ENCODE measurements at regions not wholly inside any gene's neighbourhood (a gene's known extent, or its start where the extent isn't known, plus 50 kb on each side); places are given as distances from the start of the nearest gene placed in this dataset.
A peak's percentile ranks its signal among the peaks of the same experiment; 100 is the strongest.

- CTCF ChIA-PET = interaction anchor here (1.1 to 2.3 kb wide), 4 partner anchors 12 to 51 kb away, joined by 4 to 19 read pairs (median 6); a partner anchor contains a TSS
- Mint-ChIP-seq H3K27me3 (peaks cover 5% of the 10 kb centered on the region), H3K4me1 (ENCODE audit: low read depth) (peaks cover 16% of the 10 kb centered on the region), H3K27ac (peak overlapping the region; percentile 96), H3K4me3 (peak overlapping the region; percentile 92), H3K36me3 (peaks cover 12% of the 10 kb centered on the region), H3K9me3 (peaks cover 16% of the 10 kb centered on the region)
- intact Hi-C loops (cut with micrococcal nuclease) = loop anchor here (1.0 to 5.0 kb wide), 11 partner anchors 12 to 847 kb away; a partner anchor contains a TSS
- DNase-seq = peak; percentile 98
- POLR2A ChIA-PET = interaction anchor here (0.6 to 5.0 kb wide), 26 partner anchors 9 to 1587 kb away, joined by 3 to 159 read pairs (median 4); partner anchors contain the start of gene HMGN4
These were observed 79.6 kb upstream of the BTN3A2 start for GRCh38 chr6:26285143-26286134.

GRCh38 chr6:26286168-26286877, 78.7 kb upstream of the BTN3A2 start:
- POLR2A ChIA-PET = interaction anchor here (0.9 to 5.0 kb wide), 16 partner anchors 14 to 1586 kb away, joined by 3 to 159 read pairs (median 12); partner anchors contain the start of gene HMGN4
- intact Hi-C loops (cut with micrococcal nuclease) = loop anchor here (5.0 kb wide), 1 partner anchor 846 kb away; a partner anchor contains a TSS
- Mint-ChIP-seq H3K4me3 (peak overlapping the region; percentile 92), H3K4me1 (ENCODE audit: low read depth) (peaks cover 16% of the 10 kb centered on the region), H3K27me3 (peaks cover 5% of the 10 kb centered on the region), H3K36me3 (peaks cover 12% of the 10 kb centered on the region), H3K27ac (peak overlapping the region; percentile 96), H3K9me3 (peaks cover 16% of the 10 kb centered on the region)
- DNase-seq = peak; percentile 86
- CTCF ChIA-PET = interaction anchor here (2.3 kb wide), 1 partner anchor 13 kb away, joined by 19 read pairs; a partner anchor contains a TSS

GRCh38 chr6:26288155-26288554, 76.8 kb upstream of the BTN3A2 start:
- ChIA-PET POLR2A (no interaction called here), CTCF (interaction anchor here (1.0 kb wide), 1 partner anchor 53 kb away, joined by 5 read pairs; no protein-coding TSS in a partner anchor)
- no peak overlapping the region for H3K4me3 Mint-ChIP-seq
- DNase-seq = no peak
- intact Hi-C loops (cut with micrococcal nuclease) = loop anchor here (5.0 kb wide), 1 partner anchor 844 kb away; a partner anchor contains a TSS
- peaks cover 16% of the 10 kb centered on the region for H3K4me1 Mint-ChIP-seq (ENCODE audit: low read depth)
- H3K9me3 Mint-ChIP-seq = peaks cover 16% of the 10 kb centered on the region
- no peak overlapping the region for H3K27ac Mint-ChIP-seq
- H3K36me3 Mint-ChIP-seq = peaks cover 12% of the 10 kb centered on the region
- H3K27me3 Mint-ChIP-seq = peaks cover 5% of the 10 kb centered on the region

GRCh38 chr6:26290941-26291340, 74.1 kb upstream of the BTN3A2 start:
- H3K36me3 Mint-ChIP-seq = peaks cover 5% of the 10 kb centered on the region
- DNase-seq = no peak
- peaks cover 16% of the 10 kb centered on the region for H3K9me3 Mint-ChIP-seq
- POLR2A ChIA-PET = no interaction called here
- H3K4me3 Mint-ChIP-seq = no peak overlapping the region
- peaks cover 3% of the 10 kb centered on the region for H3K27me3 Mint-ChIP-seq
- CTCF ChIA-PET = interaction anchor here (0.9 kb wide), 1 partner anchor 32 kb away, joined by 3 read pairs; no protein-coding TSS in a partner anchor
- intact Hi-C loops (cut with micrococcal nuclease) = no loop called here
- H3K27ac Mint-ChIP-seq = no peak overlapping the region
- H3K4me1 Mint-ChIP-seq (ENCODE audit: low read depth) = peaks cover 12% of the 10 kb centered on the region

DNA sequence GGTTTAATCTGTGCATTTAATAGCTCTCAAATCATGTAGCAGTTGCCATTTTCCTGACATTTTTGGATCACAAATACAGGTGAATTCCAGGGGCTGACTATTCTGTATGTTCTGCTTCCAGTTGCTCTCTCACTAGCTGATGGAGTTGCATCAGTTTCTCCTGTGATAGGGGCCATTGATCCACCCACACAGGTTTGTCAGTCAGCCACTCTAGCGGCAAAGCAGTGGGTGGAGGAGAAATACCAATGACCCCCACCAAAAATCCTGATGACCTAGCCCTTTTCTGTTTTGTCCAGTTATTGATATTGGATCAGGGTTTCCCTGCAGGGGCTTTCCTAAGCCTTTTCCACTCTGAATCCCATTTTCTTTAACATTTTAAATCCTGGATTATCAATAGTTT, 72.3 kb upstream of the BTN3A2 start:
- CTCF ChIA-PET = interaction anchor here (1.0 kb wide), 1 partner anchor 11 kb away, joined by 3 read pairs; no protein-coding TSS in a partner anchor

DNA sequence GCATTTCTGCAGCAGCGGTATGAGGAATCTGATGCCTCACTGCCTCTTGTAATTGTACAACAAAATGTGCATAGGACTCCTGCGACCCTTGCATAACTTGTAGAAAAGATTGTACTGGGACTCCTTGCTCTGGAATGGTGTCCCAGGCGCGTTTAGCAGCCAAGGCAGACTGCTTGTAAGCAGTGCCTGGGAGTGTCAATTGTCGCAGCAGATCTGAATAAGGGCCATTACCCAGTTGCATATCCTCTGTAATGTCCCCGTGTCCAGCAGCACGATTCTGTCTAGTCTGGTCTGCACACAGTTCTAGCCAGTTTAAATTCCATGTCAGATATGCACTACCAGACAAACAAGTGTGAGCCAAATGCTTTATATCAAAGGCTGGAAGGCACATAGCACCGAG, 70.7 kb upstream of the BTN3A2 start:
- CTCF ChIA-PET = no interaction called here
- no peak overlapping the region for H3K4me3 Mint-ChIP-seq

More for the DNA sequence above, 72.3 kb upstream of the BTN3A2 start:
- intact Hi-C loops (cut with micrococcal nuclease) = no loop called here
- Mint-ChIP-seq H3K4me1 (ENCODE audit: low read depth) (peaks cover 7% of the 10 kb centered on the region), H3K27me3 (no peaks in the 10 kb centered on the region), H3K36me3 (no peaks in the 10 kb centered on the region), H3K4me3 (no peak overlapping the region), H3K9me3 (peaks cover 11% of the 10 kb centered on the region), H3K27ac (no peak overlapping the region)
- DNase-seq = no peak
- POLR2A ChIA-PET = no interaction called here

DNA sequence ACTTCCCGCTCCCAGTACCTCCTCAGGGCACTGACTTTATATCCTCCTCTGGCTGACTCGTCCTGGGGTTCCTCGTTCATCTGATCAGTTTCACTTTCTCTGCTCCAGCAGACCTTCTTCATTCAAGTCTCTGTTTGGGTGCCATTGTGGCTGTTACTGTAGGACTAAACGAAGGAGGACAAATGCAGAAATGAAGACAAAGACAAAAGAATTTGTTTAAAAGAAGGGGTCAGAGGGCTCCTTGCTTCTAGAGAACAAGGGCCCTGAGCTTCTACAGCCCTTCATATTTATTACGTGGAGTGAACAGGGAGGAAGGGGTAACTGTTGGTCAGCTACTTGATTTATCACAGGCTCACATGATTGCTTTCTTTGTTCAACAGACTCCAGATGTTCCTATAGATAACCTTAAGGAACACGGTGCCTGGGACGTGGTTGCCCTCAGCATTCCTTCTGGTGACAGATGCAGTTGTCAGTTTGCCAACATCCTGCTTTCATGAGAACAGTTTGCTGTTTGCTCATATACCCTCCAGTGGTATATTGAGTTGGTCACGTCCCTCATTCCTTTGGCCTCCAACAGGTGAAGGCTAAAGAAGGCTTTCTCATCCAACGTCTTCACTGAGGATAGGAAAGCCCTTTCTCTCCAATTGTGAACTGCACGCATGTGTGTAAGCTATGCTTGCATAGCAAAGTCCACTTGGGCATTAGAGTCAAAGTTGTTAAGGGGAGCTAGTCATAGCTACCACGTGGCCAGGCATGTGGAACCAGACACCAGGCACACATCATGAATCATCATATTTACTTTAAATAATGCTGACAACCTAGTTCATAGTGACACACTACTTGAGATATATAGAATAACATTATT, 69.1 kb upstream of the BTN3A2 start:
- Mint-ChIP-seq H3K4me1 (ENCODE audit: low read depth) (peaks cover 11% of the 10 kb centered on the region), H3K9me3 (no peaks in the 10 kb centered on the region), H3K27me3 (no peaks in the 10 kb centered on the region), H3K36me3 (no peaks in the 10 kb centered on the region), H3K27ac (no peak overlapping the region), H3K4me3 (no peak overlapping the region)
- DNase-seq = no peak
- ChIA-PET CTCF (no interaction called here), POLR2A (no interaction called here)
- intact Hi-C loops (cut with micrococcal nuclease) = no loop called here

More for the DNA sequence above, 70.7 kb upstream of the BTN3A2 start:
- H3K4me1 Mint-ChIP-seq (ENCODE audit: low read depth) = peaks cover 7% of the 10 kb centered on the region
- no peaks in the 10 kb centered on the region for H3K27me3 Mint-ChIP-seq
- intact Hi-C loops (cut with micrococcal nuclease) = no loop called here
- POLR2A ChIA-PET = no interaction called here
- no peaks in the 10 kb centered on the region for H3K36me3 Mint-ChIP-seq
- H3K27ac Mint-ChIP-seq = no peak overlapping the region
- no peak for DNase-seq
- H3K9me3 Mint-ChIP-seq = no peaks in the 10 kb centered on the region

DNA sequence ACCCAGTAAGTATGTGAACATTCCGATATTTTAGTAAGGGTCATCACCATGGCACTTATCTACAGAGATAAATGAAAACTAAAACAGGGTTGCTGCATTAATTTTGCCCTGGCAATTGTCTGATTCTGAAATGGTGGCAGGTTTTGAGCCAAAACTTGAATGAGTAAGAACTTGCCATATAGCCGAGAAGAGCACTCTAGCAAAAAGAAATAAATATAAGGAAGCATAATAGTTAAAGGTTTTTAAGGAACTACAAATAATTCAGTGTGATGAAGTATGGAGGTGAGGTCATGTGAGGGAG, 68.5 kb upstream of the BTN3A2 start:
- H3K4me1 Mint-ChIP-seq (ENCODE audit: low read depth) = peaks cover 14% of the 10 kb centered on the region

GRCh38 chr6:26296857-26297648, 67.9 kb upstream of the BTN3A2 start:
- intact Hi-C loops (cut with micrococcal nuclease) = no loop called here
- POLR2A ChIA-PET = no interaction called here
- H3K36me3 Mint-ChIP-seq = no peaks in the 10 kb centered on the region
- peaks cover 18% of the 10 kb centered on the region for H3K4me1 Mint-ChIP-seq (ENCODE audit: low read depth)
- H3K9me3 Mint-ChIP-seq = no peaks in the 10 kb centered on the region
- CTCF ChIA-PET = no interaction called here
- no peak overlapping the region for H3K4me3 Mint-ChIP-seq
- no peaks in the 10 kb centered on the region for H3K27me3 Mint-ChIP-seq
- DNase-seq = no peak
- no peak overlapping the region for H3K27ac Mint-ChIP-seq

More for the DNA sequence above, 68.5 kb upstream of the BTN3A2 start:
- Mint-ChIP-seq H3K4me3 (no peak overlapping the region), H3K27me3 (no peaks in the 10 kb centered on the region), H3K36me3 (no peaks in the 10 kb centered on the region), H3K9me3 (no peaks in the 10 kb centered on the region), H3K27ac (no peak overlapping the region)
- POLR2A ChIA-PET = no interaction called here
- CTCF ChIA-PET = no interaction called here
- intact Hi-C loops (cut with micrococcal nuclease) = no loop called here
- DNase-seq = no peak

DNA sequence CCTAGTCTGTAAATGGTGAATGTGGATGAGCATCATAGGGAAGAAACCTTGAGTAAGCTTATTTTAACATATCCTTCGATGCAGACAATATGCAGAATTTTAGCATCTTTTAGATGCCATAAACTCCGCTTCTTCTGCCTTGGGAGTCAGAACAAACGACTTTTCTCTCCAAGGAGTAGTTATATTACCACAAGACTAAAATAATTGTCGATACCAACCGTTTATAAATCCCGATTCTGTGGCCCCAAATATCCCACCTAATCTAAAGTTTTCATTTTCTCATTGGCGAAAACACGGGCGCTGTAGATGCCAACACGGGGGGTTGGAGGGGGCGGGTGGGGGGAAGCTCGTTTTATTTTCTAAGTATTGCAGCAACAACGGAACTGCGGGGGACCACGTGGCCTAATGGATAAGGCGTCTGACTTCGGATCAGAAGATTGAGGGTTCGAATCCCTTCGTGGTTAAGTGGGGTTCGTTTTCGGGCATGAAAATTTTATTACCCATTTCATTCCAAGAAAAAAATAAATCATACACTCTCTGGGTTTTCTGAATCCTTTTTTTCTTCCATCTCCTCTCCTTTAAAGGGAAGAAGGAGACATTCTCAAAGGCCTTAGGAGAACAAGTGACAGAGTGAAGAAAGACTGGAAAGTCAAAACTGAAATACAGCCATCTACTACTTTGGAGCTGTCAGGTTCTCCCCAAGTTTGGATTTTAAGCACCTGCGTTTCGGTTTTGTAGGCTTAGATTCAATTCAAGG, 65.5 kb upstream of the BTN3A2 start:
- ChIA-PET POLR2A (no interaction called here), CTCF (no interaction called here)
- no peaks in the 10 kb centered on the region for H3K9me3 Mint-ChIP-seq
- no peaks in the 10 kb centered on the region for H3K36me3 Mint-ChIP-seq
- H3K27ac Mint-ChIP-seq = no peak overlapping the region
- H3K27me3 Mint-ChIP-seq = no peaks in the 10 kb centered on the region
- H3K4me1 Mint-ChIP-seq (ENCODE audit: low read depth) = peaks cover 28% of the 10 kb centered on the region
- intact Hi-C loops (cut with micrococcal nuclease) = no loop called here
- H3K4me3 Mint-ChIP-seq = no peak overlapping the region
- no peak for DNase-seq

GRCh38 chr6:26300043-26300331, 65.0 kb upstream of the BTN3A2 start:
- POLR2A ChIA-PET = no interaction called here
- Mint-ChIP-seq H3K27ac (no peak overlapping the region), H3K4me1 (ENCODE audit: low read depth) (peaks cover 33% of the 10 kb centered on the region), H3K9me3 (no peaks in the 10 kb centered on the region), H3K36me3 (no peaks in the 10 kb centered on the region), H3K4me3 (no peak overlapping the region), H3K27me3 (no peaks in the 10 kb centered on the region)
- intact Hi-C loops (cut with micrococcal nuclease) = no loop called here
- no peak for DNase-seq
- CTCF ChIA-PET = no interaction called here
